Astrocyte (in vitro differentiated cells and primary cell): ENCODE measurements at regions not wholly inside any gene's neighbourhood (a gene's known extent, or its start where the extent isn't known, plus 50 kb on each side); places are given as distances from the start of the nearest gene placed in this dataset.

ENCODE experiments used
- CTCF ChIP-seq: IDR thresholded peaks from 2 replicates; pipeline ENCODE4 v1.5.1; 2011; ENCODE audit warnings: low read depth, mild to moderate bottlenecking, inconsistent platforms, low read length, moderate library complexity; ENCODE audit not compliant: insufficient read depth
- EZH2 ChIP-seq: IDR thresholded peaks from 2 replicates; pipeline ENCODE4 v1.6.1; 2012; ENCODE audit warnings: mild to moderate bottlenecking, low read length, inconsistent platforms; ENCODE audit not compliant: insufficient read depth

GRCh38 chr11:13091373-13091772 is 82.3 kb downstream of the RASSF10 start:
- TF ChIP-seq EZH2, result no peak
- TF ChIP-seq CTCF, result no peak
